MG63 (cell line): ENCODE measurements at regions not wholly inside any gene's neighbourhood (a gene's known extent, or its start where the extent isn't known, plus 50 kb on each side); places are given as distances from the start of the nearest gene placed in this dataset.
A peak's percentile ranks its signal among the peaks of the same experiment; 100 is the strongest.
"Not testable (repeated sequence)": the region's sequence is repeated elsewhere in the genome, so short reads cannot be mapped to it uniquely, and the experiment has no call there.

Source experiments
- DNase-seq: peaks from one replicate; pipeline ENCODE4 v3.0.0-alpha.2; 2020
- H3K27me3 ChIP-seq: fragments of 250-450 bp; sonication (Bioruptor Pico); 2 replicates; pipeline ENCODE4 v1.5.1; 2020; ENCODE audit warnings: mild to moderate bottlenecking, moderate library complexity
- H3K36me3 ChIP-seq: fragments of 250-450 bp; sonication (Bioruptor Pico); 2 replicates; pipeline ENCODE4 v1.5.1; 2020; ENCODE audit warnings: mild to moderate bottlenecking, moderate library complexity
- H3K4me3 ChIP-seq: fragments of 250-450 bp; sonication (Bioruptor Pico); 2 replicates; pipeline ENCODE4 v1.5.1; 2020; ENCODE audit warnings: mild to moderate bottlenecking, moderate library complexity
- H3K9me3 ChIP-seq: fragments of 250-450 bp; sonication (Bioruptor Pico); 2 replicates; pipeline ENCODE4 v1.5.1; 2020; ENCODE audit warnings: mild to moderate bottlenecking, moderate library complexity

GRCh38 chr5:174571662-174572397 is 152.6 kb upstream of the MSX2 start:
- Histone ChIP-seq H3K36me3 (no peaks in the 10 kb centered on the region), H3K4me3 (no peak overlapping the region), H3K9me3 (no peaks in the 10 kb centered on the region), H3K27me3 (no peaks in the 10 kb centered on the region; the same call in 1 of the 2 replicates)
- DNase-seq = peak; percentile 96

- no peak for DNase-seq
- Histone ChIP-seq H3K36me3 (no peaks in the 10 kb centered on the region), H3K4me3 (no peak overlapping the region), H3K9me3 (no peaks in the 10 kb centered on the region), H3K27me3 (no peaks in the 10 kb centered on the region; the same call in 1 of the 2 replicates)
Observed at GRCh38 chr5:174572591-174572990, 151.8 kb upstream of the MSX2 start.

- DNase-seq = no peak
Observed at GRCh38 chr5:174573221-174573994, 151.0 kb upstream of the MSX2 start.

GRCh38 chr5:174575043-174575442 is 149.3 kb upstream of the MSX2 start:
- Histone ChIP-seq H3K36me3 (no peaks in the 10 kb centered on the region), H3K27me3 (no peaks in the 10 kb centered on the region; the same call in 1 of the 2 replicates), H3K9me3 (no peaks in the 10 kb centered on the region), H3K4me3 (no peak overlapping the region)
- DNase-seq = no peak

More at GRCh38 chr5:174573221-174573994, 151.0 kb upstream of the MSX2 start:
- Histone ChIP-seq H3K27me3 (no peaks in the 10 kb centered on the region; the same call in 1 of the 2 replicates), H3K9me3 (no peaks in the 10 kb centered on the region), H3K4me3 (no peak overlapping the region), H3K36me3 (no peaks in the 10 kb centered on the region)

- no peaks in the 10 kb centered on the region; the same call in 1 of the 2 replicates for H3K27me3 ChIP-seq
- no peak overlapping the region for H3K4me3 ChIP-seq
- H3K9me3 ChIP-seq = no peaks in the 10 kb centered on the region
- no peak for DNase-seq
- no peaks in the 10 kb centered on the region for H3K36me3 ChIP-seq
Observed at GRCh38 chr5:174576042-174576441, 148.3 kb upstream of the MSX2 start.

GRCh38 chr5:174581479-174581878 is 142.9 kb upstream of the MSX2 start:
- Histone ChIP-seq H3K36me3 (no peaks in the 10 kb centered on the region), H3K4me3 (no peak overlapping the region), H3K27me3 (no peaks in the 10 kb centered on the region; the same call in 1 of the 2 replicates), H3K9me3 (peaks cover 10% of the 10 kb centered on the region)
- peak; percentile 45 for DNase-seq

- Histone ChIP-seq H3K27me3 (no peaks in the 10 kb centered on the region; the same call in 1 of the 2 replicates), H3K36me3 (no peaks in the 10 kb centered on the region), H3K4me3 (no peak overlapping the region), H3K9me3 (peaks cover 11% of the 10 kb centered on the region)
- DNase-seq = no peak
Observed at GRCh38 chr5:174581894-174582293, 142.5 kb upstream of the MSX2 start.

- Histone ChIP-seq H3K4me3 (no peak overlapping the region), H3K27me3 (no peaks in the 10 kb centered on the region; the same call in 1 of the 2 replicates), H3K36me3 (no peaks in the 10 kb centered on the region), H3K9me3 (peaks cover 11% of the 10 kb centered on the region)
- no peak for DNase-seq
Observed at GRCh38 chr5:174583071-174583470, 141.3 kb upstream of the MSX2 start.

GRCh38 chr5:174585472-174585871 is 138.9 kb upstream of the MSX2 start:
- no peak overlapping the region for H3K4me3 ChIP-seq
- peaks cover 3% of the 10 kb centered on the region; the same call in 1 of the 2 replicates for H3K27me3 ChIP-seq
- no peaks in the 10 kb centered on the region for H3K36me3 ChIP-seq
- DNase-seq = no peak
- peaks cover 11% of the 10 kb centered on the region for H3K9me3 ChIP-seq

- not testable (repeated sequence) for H3K4me3 ChIP-seq, H3K27me3 ChIP-seq, DNase-seq, H3K36me3 ChIP-seq
- H3K9me3 ChIP-seq = peaks cover 11% of the 10 kb centered on the region
Observed at GRCh38 chr5:174586163-174586562, 138.2 kb upstream of the MSX2 start.

- peaks cover 11% of the 10 kb centered on the region for H3K9me3 ChIP-seq
- DNase-seq = no peak
- peaks cover 5% of the 10 kb centered on the region; the same call in 1 of the 2 replicates for H3K27me3 ChIP-seq
- H3K36me3 ChIP-seq = no peaks in the 10 kb centered on the region
- no peak overlapping the region for H3K4me3 ChIP-seq
Observed at GRCh38 chr5:174589011-174589410, 135.4 kb upstream of the MSX2 start.

GRCh38 chr5:174589599-174589998 is 134.8 kb upstream of the MSX2 start:
- no peak for DNase-seq
- H3K9me3 ChIP-seq = peaks cover 11% of the 10 kb centered on the region
- H3K36me3 ChIP-seq = no peaks in the 10 kb centered on the region

GRCh38 chr5:174590820-174591219 is 133.6 kb upstream of the MSX2 start:
- H3K4me3 ChIP-seq = no peak overlapping the region
- H3K9me3 ChIP-seq = peaks cover 8% of the 10 kb centered on the region
- peaks cover 5% of the 10 kb centered on the region; the same call in 1 of the 2 replicates for H3K27me3 ChIP-seq
- DNase-seq = no peak
- no peaks in the 10 kb centered on the region for H3K36me3 ChIP-seq

More at GRCh38 chr5:174589599-174589998, 134.8 kb upstream of the MSX2 start:
- H3K4me3 ChIP-seq = no peak overlapping the region
- peaks cover 5% of the 10 kb centered on the region; the same call in 1 of the 2 replicates for H3K27me3 ChIP-seq

- H3K9me3 ChIP-seq = no peaks in the 10 kb centered on the region
- H3K4me3 ChIP-seq = no peak overlapping the region
- H3K27me3 ChIP-seq = no peaks in the 10 kb centered on the region
- H3K36me3 ChIP-seq = no peaks in the 10 kb centered on the region
- peak; percentile 58 for DNase-seq
Observed at GRCh38 chr5:174596429-174596828, 128.0 kb upstream of the MSX2 start.

GRCh38 chr5:174599992-174600391 is 124.4 kb upstream of the MSX2 start:
- Histone ChIP-seq H3K36me3 (no peaks in the 10 kb centered on the region), H3K9me3 (no peaks in the 10 kb centered on the region), H3K27me3 (no peaks in the 10 kb centered on the region), H3K4me3 (no peak overlapping the region)
- no peak for DNase-seq

GRCh38 chr5:174601946-174602345 is 122.4 kb upstream of the MSX2 start:
- Histone ChIP-seq H3K27me3 (no peaks in the 10 kb centered on the region), H3K36me3 (no peaks in the 10 kb centered on the region), H3K9me3 (no peaks in the 10 kb centered on the region), H3K4me3 (no peak overlapping the region)
- DNase-seq = no peak

GRCh38 chr5:174606153-174606552 is 118.2 kb upstream of the MSX2 start:
- H3K27me3 ChIP-seq = no peaks in the 10 kb centered on the region
- DNase-seq = no peak
- no peaks in the 10 kb centered on the region for H3K36me3 ChIP-seq
- H3K4me3 ChIP-seq = no peak overlapping the region
- no peaks in the 10 kb centered on the region for H3K9me3 ChIP-seq
